HEK293T (cell line): ENCODE measurements at regions not wholly inside any gene's neighbourhood (a gene's known extent, or its start where the extent isn't known, plus 50 kb on each side); places are given as distances from the start of the nearest gene placed in this dataset.
A peak's percentile ranks its signal among the peaks of the same experiment; 100 is the strongest.

ENCODE experiments used
- CTCF ChIA-PET: fragments of 350-600 bp; formaldehyde crosslinking; extraction: SDS; loops from one replicate; lab custom pipeline; 2021; ENCODE audit warnings: antibody characterized with exemption, inconsistent platforms; lab: Yijun Ruan, JAX
- POLR2A ChIA-PET: fragments of 350-600 bp; formaldehyde crosslinking; extraction: SDS; loops from one replicate; lab custom pipeline; 2020; ENCODE audit warnings: antibody characterized with exemption, inconsistent platforms; lab: Yijun Ruan, JAX
- DNase-seq: peaks from one replicate; pipeline ENCODE4 v3.0.0; 2012; ENCODE audit warnings: mixed read lengths; ENCODE audit errors: extremely low spot score
- ARNT ChIP-seq: fragments of 450-650 bp; IDR thresholded peaks from 2 replicates; pipeline ENCODE4 v1.6.1; 2017; ENCODE audit warnings: mild to moderate bottlenecking
- BHLHE40 ChIP-seq: fragments of 450-650 bp; IDR thresholded peaks from 2 replicates; pipeline ENCODE4 v1.6.1; 2016; ENCODE audit warnings: mild to moderate bottlenecking, moderate library complexity, borderline replicate concordance
- CTBP1 ChIP-seq: fragments of 450-650 bp; IDR thresholded peaks from 2 replicates; pipeline ENCODE4 v1.6.1; 2016; ENCODE audit warnings: borderline replicate concordance
- ELF4 ChIP-seq: fragments of 450-650 bp; IDR thresholded peaks from 2 replicates; pipeline ENCODE4 v1.6.1; 2017; ENCODE audit warnings: antibody characterized with exemption
- FOXA1 ChIP-seq: fragments of 450-650 bp; IDR thresholded peaks from 2 replicates; pipeline ENCODE4 v1.6.1; 2016; ENCODE audit warnings: mild to moderate bottlenecking
- FOXK2 ChIP-seq: fragments of 450-650 bp; IDR thresholded peaks from 2 replicates; pipeline ENCODE4 v1.6.1; 2016; ENCODE audit warnings: mild to moderate bottlenecking
- FOXM1 ChIP-seq: fragments of 450-650 bp; IDR thresholded peaks from 2 replicates; pipeline ENCODE4 v1.6.1; 2017; ENCODE audit warnings: mild to moderate bottlenecking, borderline replicate concordance
- HDGF ChIP-seq: fragments of 450-650 bp; IDR thresholded peaks from 2 replicates; pipeline ENCODE4 v1.6.1; 2017; ENCODE audit warnings: antibody characterized with exemption, borderline replicate concordance
- L3MBTL2 ChIP-seq: fragments of 450-650 bp; conservative IDR thresholded peaks from 2 replicates; pipeline ENCODE4 v1.6.1; 2016; ENCODE audit warnings: mild to moderate bottlenecking
- LEF1 ChIP-seq: fragments of 450-650 bp; IDR thresholded peaks from 2 replicates; pipeline ENCODE4 v1.6.1; 2017; ENCODE audit warnings: mild to moderate bottlenecking, borderline replicate concordance
- NFRKB ChIP-seq: fragments of 450-650 bp; IDR thresholded peaks from 2 replicates; pipeline ENCODE4 v1.6.1; 2016; ENCODE audit warnings: mild to moderate bottlenecking, moderate library complexity
- PKNOX1 ChIP-seq: fragments of 450-650 bp; IDR thresholded peaks from 2 replicates; pipeline ENCODE4 v1.6.1; 2016
- SP1 ChIP-seq: fragments of 450-650 bp; IDR thresholded peaks from 2 replicates; pipeline ENCODE4 v1.6.1; 2017
- SUZ12 ChIP-seq: fragments of 450-650 bp; IDR thresholded peaks from 2 replicates; pipeline ENCODE4 v1.6.1; 2016; ENCODE audit warnings: mild to moderate bottlenecking
- TARDBP ChIP-seq: fragments of 450-650 bp; IDR thresholded peaks from 2 replicates; pipeline ENCODE4 v1.6.1; 2016
- ZNF384 ChIP-seq: fragments of 450-650 bp; IDR thresholded peaks from 2 replicates; pipeline ENCODE4 v1.6.1; 2016

- no peak for TF ChIP-seq FOXM1
- no peak for TF ChIP-seq PKNOX1
- TF ChIP-seq ZNF384, result no peak
- TF ChIP-seq FOXK2, result no peak
- no peak for TF ChIP-seq HDGF
- TF ChIP-seq NFRKB, result no peak
- TF ChIP-seq BHLHE40, result no peak
- no peak for TF ChIP-seq TARDBP
- TF ChIP-seq CTBP1, result no peak
- TF ChIP-seq FOXA1, result no peak
- no peak for TF ChIP-seq SUZ12
- TF ChIP-seq SP1, result no peak
- no peak for TF ChIP-seq ELF4
- CTCF ChIA-PET, result no interaction called here
- DNase-seq, result no peak
- POLR2A ChIA-PET, result no interaction called here
Measured at GRCh38 chr6:22072949-22073348, 223.9 kb downstream of the PRL start.

- DNase-seq, result no peak
- TF ChIP-seq PKNOX1, result no peak
- no peak for TF ChIP-seq HDGF
- TF ChIP-seq FOXA1, result no peak
- no peak for TF ChIP-seq FOXK2
- no peak for TF ChIP-seq BHLHE40
- TF ChIP-seq SUZ12, result no peak
- TF ChIP-seq ELF4, result no peak
- TF ChIP-seq L3MBTL2, result no peak
- no peak for TF ChIP-seq FOXM1
- TF ChIP-seq CTBP1, result no peak
- TF ChIP-seq ARNT, result no peak
- TF ChIP-seq LEF1, result no peak
- TF ChIP-seq SP1, result no peak
- CTCF ChIA-PET, result no interaction called here
- POLR2A ChIA-PET, result no interaction called here
Measured at GRCh38 chr6:22073516-22074198, 223.2 kb downstream of the PRL start.

DNA sequence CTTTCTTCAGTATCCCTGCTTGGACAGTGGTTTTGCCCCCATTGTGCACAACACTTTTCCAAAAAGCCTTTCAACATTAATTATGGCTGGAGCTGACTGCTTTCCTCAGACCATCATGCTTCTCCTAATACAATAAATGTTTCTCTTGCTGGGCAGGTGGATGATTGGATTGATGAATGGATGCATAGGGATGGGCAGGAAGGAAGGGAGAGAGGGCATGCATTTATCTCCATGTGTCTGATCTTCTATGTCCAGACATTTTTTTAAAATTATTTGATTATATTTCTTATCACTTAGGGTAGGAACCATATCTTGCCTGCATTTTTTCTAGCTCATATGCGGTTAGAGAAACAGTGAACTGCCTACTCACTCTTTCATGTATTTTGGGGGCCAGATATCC is 218.5 kb downstream of the PRL start:
- TF ChIP-seq SUZ12 (no peak), BHLHE40 (no peak), HDGF (no peak), ELF4 (no peak), FOXA1 (no peak), NFRKB (no peak), CTBP1 (no peak), ZNF384 (no peak), PKNOX1 (no peak), L3MBTL2 (no peak), ARNT (no peak), LEF1 (no peak), SP1 (no peak), FOXM1 (no peak), TARDBP (no peak), FOXK2 (no peak)
- CTCF ChIA-PET, result no interaction called here
- POLR2A ChIA-PET, result no interaction called here
- no peak for DNase-seq

GRCh38 chr6:22078802-22079545 is 217.9 kb downstream of the PRL start:
- TF ChIP-seq NFRKB (no peak), SP1 (no peak)
- POLR2A ChIA-PET, result no interaction called here
- CTCF ChIA-PET, result no interaction called here
- DNase-seq, result peak; percentile 9

GRCh38 chr6:22079783-22080182 is 217.1 kb downstream of the PRL start:
- TF ChIP-seq TARDBP (no peak), PKNOX1 (no peak), SUZ12 (no peak), NFRKB (no peak), ZNF384 (no peak), FOXA1 (no peak), FOXK2 (no peak)
- ChIA-PET CTCF (no interaction called here), POLR2A (no interaction called here)
- no peak for DNase-seq

DNA sequence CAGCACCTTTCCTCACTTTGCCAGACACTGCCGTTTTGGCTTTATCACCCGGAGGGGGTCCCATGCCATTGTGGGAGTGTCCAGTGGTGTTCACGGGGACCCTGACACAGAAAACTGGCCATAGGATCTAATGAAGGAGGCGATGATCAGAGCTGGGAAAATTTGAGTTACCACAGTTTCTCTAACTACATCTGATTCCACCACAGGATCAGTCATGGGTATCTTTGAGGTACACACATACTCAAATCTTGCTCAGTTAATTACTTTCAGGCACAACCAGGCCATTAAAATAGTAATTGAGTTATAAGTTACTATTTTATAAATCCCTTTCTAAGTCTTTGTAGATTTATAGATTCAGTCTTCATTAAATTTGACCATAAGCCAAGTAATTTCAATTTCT is 215.1 kb downstream of the PRL start:
- no peak for TF ChIP-seq FOXM1
- TF ChIP-seq SP1, result no peak
- no peak for TF ChIP-seq PKNOX1
- TF ChIP-seq TARDBP, result no peak
- no peak for TF ChIP-seq ARNT
- no peak for TF ChIP-seq CTBP1
- no peak for TF ChIP-seq BHLHE40
- no peak for TF ChIP-seq ZNF384
- no peak for TF ChIP-seq SUZ12
- no peak for TF ChIP-seq FOXA1
- TF ChIP-seq L3MBTL2, result no peak
- TF ChIP-seq LEF1, result no peak
- no peak for TF ChIP-seq ELF4
- TF ChIP-seq NFRKB, result no peak
- no peak for TF ChIP-seq HDGF
- TF ChIP-seq FOXK2, result no peak
- no peak for DNase-seq
- POLR2A ChIA-PET, result no interaction called here
- CTCF ChIA-PET, result no interaction called here
